ENCODE measurements at regions not wholly inside any gene's neighbourhood (a gene's known extent, or its start where the extent isn't known, plus 50 kb on each side); places are given as distances from the start of the nearest gene placed in this dataset.

GRCh38 chr6:87772597-87773530, 70.8 kb upstream of the AKIRIN2 start (continued):
- TF ChIP-seq ETV5 (CRISPR knock-in tag; IDR thresholded peaks at IDR 0.05; ENCODE audit: borderline replicate concordance), result peak; percentile 72; the same call in 1 of the 2 replicates
- peak; percentile 66 for TF ChIP-seq CREM (IDR thresholded peaks at IDR 0.05)
- TF ChIP-seq CREM (CRISPR knock-in tag; IDR thresholded peaks at IDR 0.05), result no peak
- TF ChIP-seq ZNF354B (CRISPR knock-in tag; IDR thresholded peaks at IDR 0.05), result no peak
- TF ChIP-seq FOXJ3 (CRISPR knock-in tag; IDR thresholded peaks at IDR 0.05; ENCODE audit: borderline replicate concordance), result peak; percentile 80; the same call in 1 of the 2 replicates
- no peak for TF ChIP-seq BRD4 (CRISPR knock-in tag; IDR thresholded peaks at IDR 0.05)
- TF ChIP-seq ZNF598 (CRISPR knock-in tag; IDR thresholded peaks at IDR 0.05; ENCODE audit: borderline replicate concordance), result 0 out of 2 replicates have a peak, but pooled peaks have one; percentile 72
- TF ChIP-seq HMGXB4 (CRISPR knock-in tag; IDR thresholded peaks at IDR 0.05; ENCODE audit: borderline replicate concordance in 1 of 2, low read depth in 1 of 2), result 0 out of 4 replicates have a peak, but pooled peaks of 1 of the 2 experiments have one; percentile 35
- TF ChIP-seq, protein P1, sequence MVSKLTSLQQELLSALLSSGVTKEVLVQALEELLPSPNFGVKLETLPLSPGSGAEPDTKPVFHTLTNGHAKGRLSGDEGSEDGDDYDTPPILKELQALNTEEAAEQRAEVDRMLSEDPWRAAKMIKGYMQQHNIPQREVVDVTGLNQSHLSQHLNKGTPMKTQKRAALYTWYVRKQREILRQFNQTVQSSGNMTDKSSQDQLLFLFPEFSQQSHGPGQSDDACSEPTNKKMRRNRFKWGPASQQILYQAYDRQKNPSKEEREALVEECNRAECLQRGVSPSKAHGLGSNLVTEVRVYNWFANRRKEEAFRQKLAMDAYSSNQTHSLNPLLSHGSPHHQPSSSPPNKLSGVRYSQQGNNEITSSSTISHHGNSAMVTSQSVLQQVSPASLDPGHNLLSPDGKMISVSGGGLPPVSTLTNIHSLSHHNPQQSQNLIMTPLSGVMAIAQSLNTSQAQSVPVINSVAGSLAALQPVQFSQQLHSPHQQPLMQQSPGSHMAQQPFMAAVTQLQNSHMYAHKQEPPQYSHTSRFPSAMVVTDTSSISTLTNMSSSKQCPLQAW (CRISPR knock-in tag; IDR thresholded peaks at IDR 0.05), result peak; percentile 45; the same call in 1 of the 2 replicates
- no peak for TF ChIP-seq ZNF180 (CRISPR knock-in tag; IDR thresholded peaks at IDR 0.05; ENCODE audit: borderline replicate concordance, low read depth)
- no peak for TF ChIP-seq TRIM24 (CRISPR knock-in tag; IDR thresholded peaks at IDR 0.05)
- TF ChIP-seq, protein P2, sequence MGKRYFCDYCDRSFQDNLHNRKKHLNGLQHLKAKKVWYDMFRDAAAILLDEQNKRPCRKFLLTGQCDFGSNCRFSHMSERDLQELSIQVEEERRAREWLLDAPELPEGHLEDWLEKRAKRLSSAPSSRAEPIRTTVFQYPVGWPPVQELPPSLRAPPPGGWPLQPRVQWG (CRISPR knock-in tag; IDR thresholded peaks at IDR 0.05; ENCODE audit: borderline replicate concordance, low read depth), result no peak
- no peak for TF ChIP-seq TGIF2 (CRISPR knock-in tag; IDR thresholded peaks at IDR 0.05)
- no peak for TF ChIP-seq PRMT3 (CRISPR knock-in tag; IDR thresholded peaks at IDR 0.05; ENCODE audit: borderline replicate concordance, low read depth)
- TF ChIP-seq, protein P3, sequence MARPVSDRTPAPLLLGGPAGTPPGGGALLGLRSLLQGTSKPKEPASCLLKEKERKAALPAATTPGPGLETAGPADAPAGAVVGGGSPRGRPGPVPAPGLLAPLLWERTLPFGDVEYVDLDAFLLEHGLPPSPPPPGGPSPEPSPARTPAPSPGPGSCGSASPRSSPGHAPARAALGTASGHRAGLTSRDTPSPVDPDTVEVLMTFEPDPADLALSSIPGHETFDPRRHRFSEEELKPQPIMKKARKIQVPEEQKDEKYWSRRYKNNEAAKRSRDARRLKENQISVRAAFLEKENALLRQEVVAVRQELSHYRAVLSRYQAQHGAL (CRISPR knock-in tag; IDR thresholded peaks at IDR 0.05; ENCODE audit: not compliant biosample characterization), result no peak
- 0 out of 2 replicates have a peak, but pooled peaks have one; percentile 58 for TF ChIP-seq MAX (IDR thresholded peaks at IDR 0.05)
- peak; percentile 69 for TF ChIP-seq NFYC (CRISPR knock-in tag; IDR thresholded peaks at IDR 0.05)
- TF ChIP-seq, protein P4, sequence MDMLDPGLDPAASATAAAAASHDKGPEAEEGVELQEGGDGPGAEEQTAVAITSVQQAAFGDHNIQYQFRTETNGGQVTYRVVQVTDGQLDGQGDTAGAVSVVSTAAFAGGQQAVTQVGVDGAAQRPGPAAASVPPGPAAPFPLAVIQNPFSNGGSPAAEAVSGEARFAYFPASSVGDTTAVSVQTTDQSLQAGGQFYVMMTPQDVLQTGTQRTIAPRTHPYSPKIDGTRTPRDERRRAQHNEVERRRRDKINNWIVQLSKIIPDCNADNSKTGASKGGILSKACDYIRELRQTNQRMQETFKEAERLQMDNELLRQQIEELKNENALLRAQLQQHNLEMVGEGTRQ (IDR thresholded peaks at IDR 0.05; ENCODE audit: low read depth, low read length), result no peak
- TF ChIP-seq, protein P4 (CRISPR knock-in tag; IDR thresholded peaks at IDR 0.05; ENCODE audit: borderline replicate concordance), result peak; percentile 48; the same call in 1 of the 2 replicates
- TF ChIP-seq ZNF740 (CRISPR knock-in tag; IDR thresholded peaks at IDR 0.05), result no peak
- TF ChIP-seq AHR (CRISPR knock-in tag; IDR thresholded peaks at IDR 0.05), result no peak
